ENCODE measurements at regions not wholly inside any gene's neighbourhood (a gene's known extent, or its start where the extent isn't known, plus 50 kb on each side); places are given as distances from the start of the nearest gene placed in this dataset.

DNA sequence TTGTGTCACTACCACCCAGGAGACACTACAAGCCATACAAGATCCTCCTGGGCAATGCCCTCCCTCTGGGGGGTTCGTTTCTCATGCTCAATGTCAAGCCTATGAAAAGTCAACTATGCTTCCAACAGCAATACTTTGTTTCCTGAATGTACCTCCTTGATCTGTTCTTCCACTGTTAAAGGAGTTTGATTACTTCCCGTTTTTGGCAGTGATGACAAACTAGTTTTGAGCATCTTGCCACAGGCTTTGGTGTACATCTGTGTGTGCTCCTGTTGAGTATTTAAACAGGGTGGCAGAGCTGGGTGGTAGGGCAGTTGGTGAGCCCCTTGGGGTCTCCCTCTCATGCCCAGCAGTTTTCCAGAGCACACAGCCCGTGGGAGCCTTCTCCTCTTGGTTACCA lies 81.4 kb downstream of the IL12A start:
- H3K27ac ChIP-seq, result no peak overlapping the region
- H3K27me3 ChIP-seq, result no peaks in the 10 kb centered on the region
- H3K4me1 ChIP-seq, result no peaks in the 10 kb centered on the region
- no peaks in the 10 kb centered on the region for H3K36me3 ChIP-seq
- H3K4me3 ChIP-seq, result no peak overlapping the region
- no peaks in the 10 kb centered on the region for H3K9me3 ChIP-seq
- no peak for TF ChIP-seq POLR2A (IDR thresholded peaks at IDR 0.05)
- DNase-seq, result no peak

DNA sequence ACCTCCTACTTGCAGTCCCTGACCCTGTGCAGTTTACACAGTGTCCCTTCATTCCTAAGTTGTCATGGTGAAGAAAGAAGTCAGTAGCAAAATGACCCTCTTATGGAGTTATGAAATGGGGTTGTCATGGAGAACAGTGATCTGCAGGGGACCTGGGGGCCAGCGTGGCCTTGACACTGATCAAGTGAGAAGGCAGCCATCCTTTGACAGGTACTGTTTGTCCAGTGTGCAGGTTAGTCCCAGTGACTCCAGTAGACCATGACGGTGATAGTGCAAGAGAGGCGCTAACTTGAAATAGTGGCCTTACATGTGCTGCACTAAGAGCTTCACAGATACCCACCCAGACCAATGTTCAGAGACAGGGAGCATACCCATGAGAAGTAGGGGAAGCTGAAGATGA lies 87.9 kb downstream of the IL12A start:
- TF ChIP-seq POLR2A (IDR thresholded peaks at IDR 0.05), result no peak
- TF ChIP-seq, protein P1, sequence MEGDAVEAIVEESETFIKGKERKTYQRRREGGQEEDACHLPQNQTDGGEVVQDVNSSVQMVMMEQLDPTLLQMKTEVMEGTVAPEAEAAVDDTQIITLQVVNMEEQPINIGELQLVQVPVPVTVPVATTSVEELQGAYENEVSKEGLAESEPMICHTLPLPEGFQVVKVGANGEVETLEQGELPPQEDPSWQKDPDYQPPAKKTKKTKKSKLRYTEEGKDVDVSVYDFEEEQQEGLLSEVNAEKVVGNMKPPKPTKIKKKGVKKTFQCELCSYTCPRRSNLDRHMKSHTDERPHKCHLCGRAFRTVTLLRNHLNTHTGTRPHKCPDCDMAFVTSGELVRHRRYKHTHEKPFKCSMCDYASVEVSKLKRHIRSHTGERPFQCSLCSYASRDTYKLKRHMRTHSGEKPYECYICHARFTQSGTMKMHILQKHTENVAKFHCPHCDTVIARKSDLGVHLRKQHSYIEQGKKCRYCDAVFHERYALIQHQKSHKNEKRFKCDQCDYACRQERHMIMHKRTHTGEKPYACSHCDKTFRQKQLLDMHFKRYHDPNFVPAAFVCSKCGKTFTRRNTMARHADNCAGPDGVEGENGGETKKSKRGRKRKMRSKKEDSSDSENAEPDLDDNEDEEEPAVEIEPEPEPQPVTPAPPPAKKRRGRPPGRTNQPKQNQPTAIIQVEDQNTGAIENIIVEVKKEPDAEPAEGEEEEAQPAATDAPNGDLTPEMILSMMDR (IDR thresholded peaks at IDR 0.05), result no peak
- Histone ChIP-seq H3K27me3 (no peaks in the 10 kb centered on the region), H3K9me3 (no peaks in the 10 kb centered on the region), H3K4me3 (no peak overlapping the region), H3K4me1 (no peaks in the 10 kb centered on the region), H3K36me3 (no peaks in the 10 kb centered on the region), H3K27ac (no peak overlapping the region)
- no peak for DNase-seq

DNA sequence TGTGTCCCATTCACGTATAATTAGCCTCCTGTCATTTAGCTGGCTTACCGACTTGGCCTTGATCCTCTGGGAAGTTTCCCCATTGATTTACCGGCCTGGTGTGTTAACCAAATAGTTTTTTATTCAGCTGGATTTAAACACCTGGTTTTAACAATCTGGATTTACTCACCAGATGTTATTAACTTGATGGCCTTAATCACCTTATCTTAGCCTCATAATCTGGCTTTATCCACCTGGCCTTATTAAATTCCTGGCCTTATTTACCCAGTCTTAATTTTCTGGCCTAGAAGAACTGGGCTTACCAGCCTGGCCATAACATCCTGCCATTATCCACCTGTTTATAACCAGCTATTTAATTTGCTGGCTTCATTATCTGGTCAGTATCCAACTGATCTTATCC lies 89.9 kb downstream of the IL12A start:
- TF ChIP-seq, protein P1 (IDR thresholded peaks at IDR 0.05), result no peak
- no peak for TF ChIP-seq POLR2A (IDR thresholded peaks at IDR 0.05)
- no peak overlapping the region for H3K27ac ChIP-seq
- no peaks in the 10 kb centered on the region for H3K36me3 ChIP-seq
- H3K9me3 ChIP-seq, result no peaks in the 10 kb centered on the region
- H3K27me3 ChIP-seq, result no peaks in the 10 kb centered on the region
- no peak overlapping the region for H3K4me3 ChIP-seq
- DNase-seq, result no peak
- no peaks in the 10 kb centered on the region for H3K4me1 ChIP-seq

DNA sequence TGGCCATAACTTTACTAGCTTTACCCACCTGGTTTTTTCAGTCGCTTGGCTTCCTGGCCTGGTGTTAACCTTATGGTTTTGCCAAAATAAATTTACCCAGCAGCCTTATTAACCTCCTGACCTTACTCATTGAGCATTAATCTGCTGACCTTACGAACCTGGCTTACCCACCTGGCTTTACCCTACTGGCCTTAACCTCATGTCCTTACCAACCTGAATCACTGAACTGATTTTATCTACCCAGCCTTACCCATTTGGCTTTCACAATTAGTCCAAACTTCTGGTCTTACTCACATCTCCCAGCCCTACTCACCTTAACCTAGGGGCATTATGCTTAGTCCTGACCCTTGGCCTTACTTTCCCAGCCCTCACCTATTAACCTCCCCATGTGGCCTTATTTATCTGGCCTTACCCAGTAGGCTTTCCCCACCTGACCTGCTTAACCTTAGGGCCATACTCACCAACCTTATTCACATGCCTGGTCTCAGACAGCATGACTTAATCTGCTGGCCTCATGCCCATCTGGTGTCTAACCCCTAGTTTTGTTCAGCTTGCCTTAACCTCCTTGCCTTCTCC lies 93.4 kb downstream of the IL12A start:
- H3K27ac ChIP-seq, result no peak overlapping the region
- no peak for TF ChIP-seq POLR2A (IDR thresholded peaks at IDR 0.05)
- TF ChIP-seq, protein P1 (IDR thresholded peaks at IDR 0.05), result no peak

DNA sequence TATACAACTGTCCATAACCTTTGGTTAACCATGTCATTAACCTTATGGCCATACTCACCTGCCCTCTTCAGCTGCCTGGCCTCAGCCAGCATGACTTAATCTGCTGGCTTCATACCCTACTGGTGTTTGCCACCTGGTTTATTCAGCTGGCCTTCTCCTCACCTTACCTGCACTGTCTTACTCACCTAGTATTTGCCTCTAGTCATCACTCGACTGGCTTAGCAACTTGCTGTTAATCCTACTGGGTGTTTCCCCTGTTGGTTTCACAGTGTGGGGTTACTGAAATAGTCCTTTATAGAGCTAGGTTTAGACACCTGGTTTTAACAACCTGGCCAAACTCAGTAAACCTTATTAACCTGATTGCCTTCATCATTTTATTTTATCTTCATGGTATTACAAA lies 96.4 kb downstream of the IL12A start:
- Histone ChIP-seq H3K27me3 (no peaks in the 10 kb centered on the region), H3K27ac (no peak overlapping the region), H3K9me3 (no peaks in the 10 kb centered on the region), H3K4me1 (no peaks in the 10 kb centered on the region), H3K36me3 (no peaks in the 10 kb centered on the region), H3K4me3 (no peak overlapping the region)
- TF ChIP-seq, protein P1 (IDR thresholded peaks at IDR 0.05), result no peak
- TF ChIP-seq POLR2A (IDR thresholded peaks at IDR 0.05), result no peak
- DNase-seq, result no peak

More for the DNA sequence above, 93.4 kb downstream of the IL12A start:
- H3K9me3 ChIP-seq, result no peaks in the 10 kb centered on the region
- no peaks in the 10 kb centered on the region for H3K36me3 ChIP-seq
- H3K4me3 ChIP-seq, result no peak overlapping the region
- H3K27me3 ChIP-seq, result no peaks in the 10 kb centered on the region
- no peak for DNase-seq
- no peaks in the 10 kb centered on the region for H3K4me1 ChIP-seq

DNA sequence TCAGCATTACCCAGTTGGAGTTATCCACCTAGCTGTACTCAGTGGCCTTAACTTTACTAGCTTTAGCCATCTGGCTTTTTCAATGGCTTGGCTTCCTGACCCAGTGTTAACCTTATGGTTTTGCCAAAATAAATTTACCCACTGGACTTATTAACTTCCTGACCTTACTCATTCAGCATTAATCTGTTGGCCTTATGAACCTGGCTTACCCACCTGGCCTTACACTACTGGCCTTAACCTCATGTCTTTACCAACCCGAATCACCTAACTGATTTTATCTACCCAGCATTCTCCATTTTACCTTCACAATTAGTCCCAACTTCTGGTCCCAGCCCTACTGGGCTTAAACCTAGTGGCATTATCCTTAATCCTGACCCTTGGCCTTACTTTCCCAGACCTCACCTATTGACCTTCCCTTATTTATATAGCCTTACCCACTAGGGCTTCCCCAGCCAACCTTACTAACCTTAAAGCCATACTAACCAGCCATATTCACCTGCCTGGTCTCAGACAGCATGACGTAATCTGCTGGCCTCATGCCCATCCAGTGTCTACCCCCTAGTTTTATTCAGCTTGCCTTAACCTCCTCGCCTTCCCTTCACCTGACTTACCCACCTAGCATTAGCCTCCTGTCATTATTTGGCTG lies 100.0 kb downstream of the IL12A start:
- Histone ChIP-seq H3K27ac (no peak overlapping the region), H3K27me3 (no peaks in the 10 kb centered on the region), H3K4me1 (no peaks in the 10 kb centered on the region), H3K9me3 (no peaks in the 10 kb centered on the region), H3K4me3 (no peak overlapping the region), H3K36me3 (no peaks in the 10 kb centered on the region)
- TF ChIP-seq, protein P1 (IDR thresholded peaks at IDR 0.05), result no peak
- no peak for DNase-seq
